ENCODE measurements at regions not wholly inside any gene's neighbourhood (a gene's known extent, or its start where the extent isn't known, plus 50 kb on each side); places are given as distances from the start of the nearest gene placed in this dataset.

DNA sequence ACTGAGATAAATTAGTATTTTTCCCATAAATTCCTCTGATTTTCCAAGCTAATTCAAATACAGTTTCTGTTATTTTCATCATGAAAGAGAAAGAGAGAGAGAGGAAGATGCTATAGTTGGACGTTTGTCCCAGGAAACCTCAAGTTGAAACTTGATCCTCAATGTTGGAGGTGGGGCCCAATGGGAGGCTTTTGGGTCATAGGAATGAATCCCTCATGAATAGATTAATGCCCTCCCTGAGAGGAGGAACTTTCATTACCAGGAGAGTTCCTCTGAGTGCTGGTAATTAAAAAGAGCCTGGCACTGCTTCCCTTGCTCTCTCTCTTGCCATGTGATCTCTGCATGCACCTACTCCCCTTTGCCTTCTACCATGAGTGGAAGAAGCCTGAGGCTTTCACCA is 189.9 kb upstream of the SMC2 start:
- DNase-seq (ENCODE audit: low read depth) = no peak

GRCh38 chr9:103913899-103914298 is 180.2 kb upstream of the SMC2 start:
- no peak for DNase-seq (ENCODE audit: low read depth)

GRCh38 chr9:103919605-103920209 is 174.4 kb upstream of the SMC2 start:
- no peak for DNase-seq (ENCODE audit: low read depth)

DNA sequence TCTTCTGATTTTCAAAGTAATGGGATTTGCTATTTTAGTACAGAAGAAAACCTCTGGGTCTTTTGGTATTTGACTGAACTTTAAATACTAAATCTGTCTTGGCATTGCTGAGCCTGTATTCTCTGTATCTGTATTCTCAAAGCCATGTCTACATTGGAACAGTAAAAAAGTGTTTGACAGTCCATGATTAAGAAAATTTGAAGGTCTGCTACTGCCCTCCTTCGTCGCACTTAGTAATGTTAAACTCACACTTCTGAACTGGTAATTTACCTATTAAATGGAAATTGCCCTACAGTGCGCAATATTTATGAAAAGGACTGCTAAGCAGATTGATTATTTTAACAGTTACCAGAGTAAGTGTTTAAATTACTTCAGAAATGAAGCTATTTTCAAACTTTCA is 165.7 kb upstream of the SMC2 start:
- DNase-seq (ENCODE audit: low read depth) = no peak

GRCh38 chr9:103941104-103941503 is 153.0 kb upstream of the SMC2 start:
- DNase-seq (ENCODE audit: low read depth) = peak; percentile 42

DNA sequence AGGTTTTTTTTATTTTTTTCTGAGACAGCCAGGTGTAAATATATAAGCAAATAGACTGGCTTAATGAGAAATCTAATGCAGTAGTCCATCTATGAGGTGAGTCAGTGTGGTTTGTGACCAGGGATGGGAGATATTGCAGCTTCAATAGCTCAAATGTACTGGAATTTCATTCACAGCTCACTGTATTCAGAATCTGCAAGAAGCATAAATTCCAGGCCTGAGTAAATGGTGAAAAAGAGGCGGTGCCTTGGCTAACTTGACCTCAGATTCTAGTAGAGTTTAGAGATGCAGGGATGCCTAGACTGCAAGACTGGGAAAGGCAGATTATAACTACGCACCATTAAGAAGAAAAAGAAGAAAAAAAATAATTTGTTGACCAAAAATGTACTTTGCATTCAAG is 151.9 kb upstream of the SMC2 start:
- DNase-seq (ENCODE audit: low read depth) = no peak

GRCh38 chr9:103942651-103943050 is 151.5 kb upstream of the SMC2 start:
- DNase-seq (ENCODE audit: low read depth) = no peak

GRCh38 chr9:103949096-103949495 is 145.0 kb upstream of the SMC2 start:
- DNase-seq (ENCODE audit: low read depth) = no peak

- DNase-seq (ENCODE audit: low read depth) = no peak
Measured at GRCh38 chr9:103977163-103977562, 116.9 kb upstream of the SMC2 start.

DNA sequence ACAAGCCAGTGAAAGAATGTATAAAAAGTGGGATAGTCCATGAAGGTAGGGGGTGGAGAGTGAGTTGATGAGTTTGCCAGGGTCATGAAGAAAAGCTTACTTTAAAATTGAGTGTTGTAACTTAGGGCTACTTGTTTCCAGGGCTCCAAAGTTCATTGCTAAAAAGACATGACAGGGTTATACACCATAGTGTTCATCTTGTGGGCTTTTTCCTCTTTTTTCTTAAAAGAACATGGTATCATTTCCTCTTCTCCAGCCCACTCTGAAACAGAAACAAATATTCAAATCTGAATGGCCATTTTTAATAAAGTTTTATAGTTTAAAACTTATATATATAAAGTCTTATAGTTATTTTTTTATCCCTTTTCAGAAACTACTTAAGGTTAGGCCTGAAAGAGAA is 115.7 kb upstream of the SMC2 start:
- DNase-seq (ENCODE audit: low read depth) = no peak

- DNase-seq (ENCODE audit: low read depth) = no peak
Measured at GRCh38 chr9:103981912-103982311, 112.2 kb upstream of the SMC2 start.

DNA sequence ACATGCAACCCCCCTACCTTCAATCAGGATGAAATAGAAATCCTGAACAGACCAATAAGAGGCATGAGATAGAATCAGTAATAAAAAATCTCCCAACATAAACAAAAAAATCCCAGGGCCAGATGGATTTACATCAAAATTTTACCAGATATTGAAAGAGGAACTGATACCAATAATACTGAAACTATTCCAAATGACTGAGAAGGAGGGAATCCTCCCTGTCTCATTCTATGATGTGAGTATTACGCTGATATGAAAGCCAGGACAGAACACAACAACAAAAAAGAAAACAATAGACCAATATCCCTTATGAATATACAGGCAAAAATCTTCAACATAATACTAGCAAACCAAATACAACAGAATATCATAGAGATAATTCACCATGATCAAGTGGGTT is 109.0 kb upstream of the SMC2 start:
- no peak for DNase-seq (ENCODE audit: low read depth)

- no peak for DNase-seq (ENCODE audit: low read depth)
Measured at GRCh38 chr9:103988821-103989220, 105.3 kb upstream of the SMC2 start.

- no peak for DNase-seq (ENCODE audit: low read depth)
Measured at GRCh38 chr9:103990311-103990710, 103.8 kb upstream of the SMC2 start.

DNA sequence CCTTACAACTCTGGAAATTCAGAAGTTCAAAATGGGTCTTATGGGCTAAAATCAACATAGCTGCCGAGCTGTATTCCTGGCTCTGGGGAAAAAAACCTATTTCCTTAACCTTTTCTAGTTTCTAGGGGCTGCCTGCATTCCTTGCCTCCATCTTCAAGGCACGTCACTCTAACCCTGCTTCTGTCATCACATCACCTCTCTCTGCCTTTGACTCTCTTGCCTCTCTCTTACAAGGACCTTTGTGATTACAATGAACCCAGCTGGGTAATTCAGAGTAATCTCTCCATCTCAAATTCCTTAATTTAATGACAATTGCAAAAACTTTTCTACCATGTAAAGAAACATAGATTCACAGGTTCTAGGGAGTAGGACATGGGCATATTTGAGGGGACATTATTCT is 103.1 kb upstream of the SMC2 start:
- DNase-seq (ENCODE audit: low read depth) = no peak

- no peak for DNase-seq (ENCODE audit: low read depth)
Measured at GRCh38 chr9:103991698-103992097, 102.4 kb upstream of the SMC2 start.

DNA sequence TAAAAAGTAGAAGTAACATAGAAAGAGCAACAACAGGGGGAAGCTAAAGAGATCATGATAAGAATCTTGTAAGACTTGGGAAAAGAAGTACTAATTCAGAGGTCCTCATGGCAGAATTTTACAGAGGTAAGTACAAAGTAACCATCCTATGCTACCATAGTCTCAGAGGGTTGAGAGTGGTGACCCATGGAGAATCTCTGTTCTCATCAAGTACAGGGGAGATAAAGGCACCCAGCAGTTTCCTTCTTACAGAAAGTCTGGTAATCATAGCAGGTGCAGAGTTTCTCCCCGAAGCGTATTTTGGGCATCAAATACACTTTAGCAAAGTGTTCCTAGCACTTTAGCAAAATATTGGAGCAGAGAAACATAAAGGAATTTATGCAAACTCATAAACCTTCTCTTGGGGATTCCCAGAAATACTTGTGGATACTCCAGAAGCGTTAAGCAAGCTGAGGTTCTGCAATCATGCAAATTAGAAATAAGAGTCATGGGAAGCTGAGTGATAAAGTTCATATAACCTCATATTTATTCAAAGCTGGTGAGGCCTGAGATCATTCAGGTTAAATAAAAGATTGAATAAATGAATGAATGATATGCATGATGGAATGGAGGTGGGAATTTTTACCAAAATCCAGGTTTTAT is 101.0 kb upstream of the SMC2 start:
- DNase-seq (ENCODE audit: low read depth) = no peak

DNA sequence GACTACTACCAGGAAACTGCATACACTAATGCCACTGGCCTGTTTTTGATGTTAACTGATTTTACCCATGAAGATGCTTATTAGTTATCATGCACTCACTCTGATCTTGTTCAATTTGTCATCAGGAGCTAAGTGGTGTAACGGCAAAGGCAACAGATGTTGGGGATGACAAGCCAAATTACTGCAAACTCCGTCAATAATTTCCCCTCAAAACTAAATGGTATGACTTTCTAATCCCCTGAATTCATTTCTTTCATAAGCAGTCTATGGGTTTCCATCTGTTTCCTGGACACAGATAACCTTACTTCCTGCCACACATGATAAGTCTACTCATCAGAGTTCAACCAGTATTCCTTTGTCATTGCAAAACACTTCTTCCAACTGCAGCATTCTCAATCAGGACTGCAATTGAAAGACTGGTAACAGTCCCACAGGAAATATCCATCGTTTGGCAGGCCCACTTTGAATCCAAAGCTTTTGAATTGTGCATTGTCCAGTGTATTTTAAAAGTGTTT is 96.2 kb upstream of the SMC2 start:
- DNase-seq (ENCODE audit: low read depth) = no peak

- peak; percentile 6 for DNase-seq (ENCODE audit: low read depth)
Measured at GRCh38 chr9:103999375-104000062, 94.6 kb upstream of the SMC2 start.

- peak; percentile 65 for DNase-seq (ENCODE audit: low read depth)
Measured at GRCh38 chr9:104009826-104010225, 84.3 kb upstream of the SMC2 start.

DNA sequence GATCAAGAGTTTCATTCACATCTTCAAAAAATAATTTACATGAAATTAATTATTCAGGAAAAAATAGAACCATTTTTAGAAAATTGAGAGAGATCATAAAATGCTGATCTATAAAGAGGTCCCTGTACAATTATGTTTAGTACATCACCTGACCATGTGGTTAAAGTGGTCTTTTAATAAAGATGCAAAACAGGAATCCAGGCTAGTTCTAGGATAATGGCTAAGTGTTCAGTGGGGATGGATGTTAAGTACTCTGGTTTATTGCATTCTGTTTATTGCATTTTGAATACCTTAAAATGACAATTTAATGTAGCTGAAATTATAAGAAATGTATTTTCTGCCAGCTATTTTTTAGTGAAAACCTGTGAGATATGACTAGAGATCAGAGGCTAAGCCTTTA is 72.0 kb upstream of the SMC2 start:
- DNase-seq (ENCODE audit: low read depth) = no peak

GRCh38 chr9:104025104-104025503 is 69.0 kb upstream of the SMC2 start:
- DNase-seq (ENCODE audit: low read depth) = no peak

DNA sequence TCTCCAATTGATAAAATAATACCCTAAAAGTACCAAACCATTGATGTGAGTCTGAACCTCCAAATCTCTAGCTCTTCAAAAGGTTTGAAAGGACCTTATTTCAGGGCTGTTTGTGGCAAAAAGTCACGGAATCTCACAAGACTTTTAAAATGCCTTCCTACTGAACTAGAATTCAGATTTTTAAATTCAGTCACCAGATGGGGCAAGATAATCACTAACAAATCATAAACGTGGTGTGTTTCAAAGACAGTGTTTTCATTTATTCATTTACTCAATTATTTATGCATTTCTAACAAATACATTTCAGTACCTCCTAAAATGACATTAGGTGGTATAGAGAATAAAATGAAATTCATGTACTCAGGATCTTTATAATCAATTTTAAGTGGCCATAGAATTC is 68.2 kb upstream of the SMC2 start:
- no peak for DNase-seq (ENCODE audit: low read depth)

Data from Daoy (cell line).